GM12878 (cell line): ENCODE measurements at regions not wholly inside any gene's neighbourhood (a gene's known extent, or its start where the extent isn't known, plus 50 kb on each side); places are given as distances from the start of the nearest gene placed in this dataset.

Experiments
- BCLAF1 ChIP-seq: fragments of 450-650 bp; IDR thresholded peaks from 2 replicates; pipeline ENCODE4 v1.6.1; 2017; ENCODE audit warnings: antibody characterized with exemption, mild to moderate bottlenecking, moderate library complexity
- CTCF ChIP-seq, 3 experiments: IDR thresholded peaks in 2 of 3; conservative IDR thresholded peaks in 1 of 3; 2 replicates each; pipeline ENCODE4 v1.5.1; 2011; ENCODE audit warnings: low read depth in 3 of 3, low read length in 3 of 3, mild to moderate bottlenecking in 3 of 3, control low read depth in 2 of 3, moderate library complexity in 2 of 3, inconsistent platforms in 1 of 3, mixed read lengths in 1 of 3; ENCODE audit not compliant: control insufficient read depth in 2 of 3, insufficient read depth in 1 of 3; ENCODE audit errors: extremely low read depth in 1 of 3
- GABPA ChIP-seq: IDR thresholded peaks from 2 replicates; pipeline ENCODE4 v1.6.1; 2014; ENCODE audit warnings: antibody characterized with exemption, low read depth, mild to moderate bottlenecking, inconsistent platforms
- MXI1 ChIP-seq: fragments of 150-350 bp; IDR thresholded peaks from 2 replicates; pipeline ENCODE4 v1.6.1; 2011; ENCODE audit warnings: low read depth, mild to moderate bottlenecking, inconsistent platforms, low read length, improper control_type of control experiment

DNA sequence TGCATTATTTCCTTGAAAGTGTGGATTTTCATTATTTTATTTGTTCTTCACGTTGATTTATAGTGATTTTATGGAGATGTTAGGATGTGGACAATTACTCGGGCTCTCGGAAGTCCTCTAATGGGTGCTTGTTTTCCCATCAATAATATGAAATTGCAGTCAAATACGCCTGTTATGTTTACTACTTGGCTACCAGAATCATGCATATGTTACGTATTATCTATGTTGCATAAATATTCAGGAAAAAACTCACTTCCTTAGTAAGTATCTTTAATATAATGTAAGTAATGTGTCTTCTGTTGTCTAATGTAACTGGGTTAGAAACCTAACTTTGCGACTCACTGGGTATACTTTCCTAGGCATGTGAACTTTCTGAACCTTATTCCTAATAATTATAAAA, 823.4 kb upstream of the CHORDC1 start:
- TF ChIP-seq GABPA: no peak
- TF ChIP-seq CTCF (IDR thresholded peaks at IDR 0.05 in 2 of 3, conservative IDR thresholded peaks at IDR 0.05 in 1 of 3; ENCODE audit: control insufficient read depth in 2 of 3, extremely low read depth in 1 of 3, insufficient read depth in 1 of 3, low read depth in 3 of 3, low read length in 3 of 3): no peak
- no peak for TF ChIP-seq MXI1
- TF ChIP-seq BCLAF1: no peak
